C4-2B (cell line): ENCODE measurements at regions not wholly inside any gene's neighbourhood (a gene's known extent, or its start where the extent isn't known, plus 50 kb on each side); places are given as distances from the start of the nearest gene placed in this dataset.

ENCODE experiments used
- ZFX ChIP-seq: fragments of 450-650 bp; IDR thresholded peaks from 2 replicates; pipeline ENCODE4 v1.6.1; 2017
- TF ChIP-seq, protein P1 (sequence below): fragments of 450-650 bp; conservative IDR thresholded peaks from 2 replicates; pipeline ENCODE4 v1.5.1; 2017; ENCODE audit warnings: mild to moderate bottlenecking

DNA sequence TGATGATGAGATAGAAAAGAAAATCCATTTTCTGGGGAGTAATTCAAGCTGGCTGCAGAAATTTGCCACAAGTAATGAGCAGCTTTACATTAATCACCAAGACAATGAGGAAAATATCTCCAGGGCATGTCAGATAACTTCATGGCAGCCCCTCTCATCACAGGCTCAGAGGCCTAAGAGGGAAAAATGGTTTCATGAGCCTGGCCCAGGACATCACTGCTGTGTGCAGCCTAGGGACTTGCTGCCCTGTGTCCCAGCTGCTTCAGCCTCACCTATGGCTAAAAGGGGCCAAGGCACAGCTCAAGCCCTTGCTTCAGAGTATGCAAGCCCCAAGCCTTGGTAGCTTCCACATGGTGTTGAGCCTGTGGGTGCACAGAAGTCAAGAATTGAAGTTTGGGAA is 161.7 kb downstream of the OPA1 start:
- TF ChIP-seq, protein P1, sequence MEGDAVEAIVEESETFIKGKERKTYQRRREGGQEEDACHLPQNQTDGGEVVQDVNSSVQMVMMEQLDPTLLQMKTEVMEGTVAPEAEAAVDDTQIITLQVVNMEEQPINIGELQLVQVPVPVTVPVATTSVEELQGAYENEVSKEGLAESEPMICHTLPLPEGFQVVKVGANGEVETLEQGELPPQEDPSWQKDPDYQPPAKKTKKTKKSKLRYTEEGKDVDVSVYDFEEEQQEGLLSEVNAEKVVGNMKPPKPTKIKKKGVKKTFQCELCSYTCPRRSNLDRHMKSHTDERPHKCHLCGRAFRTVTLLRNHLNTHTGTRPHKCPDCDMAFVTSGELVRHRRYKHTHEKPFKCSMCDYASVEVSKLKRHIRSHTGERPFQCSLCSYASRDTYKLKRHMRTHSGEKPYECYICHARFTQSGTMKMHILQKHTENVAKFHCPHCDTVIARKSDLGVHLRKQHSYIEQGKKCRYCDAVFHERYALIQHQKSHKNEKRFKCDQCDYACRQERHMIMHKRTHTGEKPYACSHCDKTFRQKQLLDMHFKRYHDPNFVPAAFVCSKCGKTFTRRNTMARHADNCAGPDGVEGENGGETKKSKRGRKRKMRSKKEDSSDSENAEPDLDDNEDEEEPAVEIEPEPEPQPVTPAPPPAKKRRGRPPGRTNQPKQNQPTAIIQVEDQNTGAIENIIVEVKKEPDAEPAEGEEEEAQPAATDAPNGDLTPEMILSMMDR = no peak
- TF ChIP-seq ZFX = no peak
